ENCODE measurements at regions not wholly inside any gene's neighbourhood (a gene's known extent, or its start where the extent isn't known, plus 50 kb on each side); places are given as distances from the start of the nearest gene placed in this dataset.

GRCh38 chr1:185448591-185449186 is 131.6 kb upstream of the IVNS1ABP start:
- Histone ChIP-seq H3K4me3 (no peak overlapping the region), H3K4me1 (no peaks in the 10 kb centered on the region), H3K36me3 (no peaks in the 10 kb centered on the region), H3K27me3 (replicated peaks in 1 of 7) (no peaks in the 10 kb centered on the region), H3K27ac (no peak overlapping the region), H3K9me3 (peaks cover 0 to 5% (median 0%) of the 10 kb centered on the region in 8 donors)
- no peak for DNase-seq
- no peak for TF ChIP-seq POLR2AphosphoS5 (IDR thresholded peaks at IDR 0.05)
- WGBS, 5 donors, result 84 to 90% (median 86%) methylated on average over 3 of the region's 3 CpGs
- intact Hi-C loops (cut with DNase I; ENCODE audit: low total_unique reads), result no loop called here

- no peak overlapping the region for H3K4me3 ChIP-seq
- H3K9me3 ChIP-seq, result peaks cover 0 to 5% (median 0%) of the 10 kb centered on the region in 8 donors
- no peak for TF ChIP-seq CTCF (IDR thresholded peaks at IDR 0.05 in 8 of 11, conservative IDR thresholded peaks at IDR 0.05 in 3 of 11)
- intact Hi-C loops (cut with DNase I; ENCODE audit: low total_unique reads), result no loop called here
- no peak for DNase-seq
- H3K36me3 ChIP-seq, result no peaks in the 10 kb centered on the region
- H3K27ac ChIP-seq, result no peak overlapping the region
- no peaks in the 10 kb centered on the region for H3K27me3 ChIP-seq (replicated peaks in 1 of 7)
- peaks cover 0 to 6% (median under 1%) of the 10 kb centered on the region in 6 donors for H3K4me1 ChIP-seq
Observed at GRCh38 chr1:185446131-185446530, 129.1 kb upstream of the IVNS1ABP start.

GRCh38 chr1:185445594-185445993 is 128.6 kb upstream of the IVNS1ABP start:
- peaks cover 0 to 5% (median 0%) of the 10 kb centered on the region in 8 donors for H3K9me3 ChIP-seq
- no peak overlapping the region for H3K4me3 ChIP-seq
- WGBS, 5 donors, result 85 to 94% (median 88%) methylated on average over 2 of the region's 2 CpGs
- H3K27me3 ChIP-seq (replicated peaks in 1 of 7), result no peaks in the 10 kb centered on the region
- no peak overlapping the region for H3K27ac ChIP-seq
- intact Hi-C loops (cut with DNase I; ENCODE audit: low total_unique reads), result no loop called here
- H3K4me1 ChIP-seq, result peaks cover 0 to 9% (median 2%) of the 10 kb centered on the region in 6 donors
- TF ChIP-seq POLR2A (IDR thresholded peaks at IDR 0.05), result no peak
- no peak for TF ChIP-seq CTCF (IDR thresholded peaks at IDR 0.05 in 8 of 11, conservative IDR thresholded peaks at IDR 0.05 in 3 of 11)
- no peak for TF ChIP-seq POLR2AphosphoS5 (IDR thresholded peaks at IDR 0.05)
- no peaks in the 10 kb centered on the region for H3K36me3 ChIP-seq
- no peak for DNase-seq

GRCh38 chr1:185444676-185445075 is 127.6 kb upstream of the IVNS1ABP start:
- Histone ChIP-seq H3K4me3 (no peak overlapping the region), H3K36me3 (no peaks in the 10 kb centered on the region), H3K9me3 (peaks cover 0 to 4% (median 0%) of the 10 kb centered on the region in 8 donors), H3K4me1 (peaks cover 0 to 18% (median 5%) of the 10 kb centered on the region in 6 donors), H3K27ac (no peak overlapping the region), H3K27me3 (replicated peaks in 1 of 7) (no peaks in the 10 kb centered on the region)
- TF ChIP-seq CTCF (IDR thresholded peaks at IDR 0.05 in 8 of 11, conservative IDR thresholded peaks at IDR 0.05 in 3 of 11) (no peak), POLR2A (IDR thresholded peaks at IDR 0.05) (no peak), POLR2AphosphoS5 (IDR thresholded peaks at IDR 0.05) (no peak)
- no peak for DNase-seq
- WGBS, 5 donors, result 89 to 95% (median 93%) methylated on average over 8 of the region's 8 CpGs
- intact Hi-C loops (cut with DNase I; ENCODE audit: low total_unique reads), result no loop called here

- 82 to 92% (median 87%) methylated on average over 2 of the region's 2 CpGs for WGBS, 5 donors
- Histone ChIP-seq H3K27me3 (replicated peaks in 1 of 7) (no peaks in the 10 kb centered on the region), H3K4me1 (peaks cover 0 to 29% (median 9%) of the 10 kb centered on the region in 6 donors), H3K9me3 (no peaks in the 10 kb centered on the region), H3K4me3 (no peak overlapping the region), H3K36me3 (no peaks in the 10 kb centered on the region), H3K27ac (peak overlapping the region in 1 of 8 donors; percentile 73)
- intact Hi-C loops (cut with DNase I; ENCODE audit: low total_unique reads), result no loop called here
- TF ChIP-seq POLR2AphosphoS5 (IDR thresholded peaks at IDR 0.05), result no peak
- no peak for TF ChIP-seq POLR2A (IDR thresholded peaks at IDR 0.05)
- no peak for TF ChIP-seq CTCF (IDR thresholded peaks at IDR 0.05 in 8 of 11, conservative IDR thresholded peaks at IDR 0.05 in 3 of 11)
- DNase-seq, result no peak
Observed at GRCh38 chr1:185442050-185442449, 125.0 kb upstream of the IVNS1ABP start.
